Germinal center (tissue), 1 donor: ENCODE measurements at regions not wholly inside any gene's neighbourhood (a gene's known extent, or its start where the extent isn't known, plus 50 kb on each side); places are given as distances from the start of the nearest gene placed in this dataset.
A peak's percentile ranks its signal among the peaks of the same experiment; 100 is the strongest.

Experiments
- DNase-seq: peaks from one replicate; pipeline ENCODE4 v3.0.0; 2012; ENCODE audit warnings: mixed read lengths, low spot score

GRCh38 chr6:11358904-11359830 lies 126.7 kb upstream of the NEDD9 start:
- no peak for DNase-seq

- no peak for DNase-seq
Observed at GRCh38 chr6:11357285-11357684, 124.8 kb upstream of the NEDD9 start.

- DNase-seq, result no peak
Observed at GRCh38 chr6:11356404-11357155, 124.1 kb upstream of the NEDD9 start.

- no peak for DNase-seq
Observed at GRCh38 chr6:11353921-11354389, 121.5 kb upstream of the NEDD9 start.

GRCh38 chr6:11350294-11350693 lies 117.8 kb upstream of the NEDD9 start:
- DNase-seq, result no peak

GRCh38 chr6:11349880-11350279 lies 117.4 kb upstream of the NEDD9 start:
- DNase-seq, result no peak

- DNase-seq, result no peak
Observed at GRCh38 chr6:11346516-11346915, 114.0 kb upstream of the NEDD9 start.

- DNase-seq, result no peak
Observed at GRCh38 chr6:11345536-11345935, 113.1 kb upstream of the NEDD9 start.

GRCh38 chr6:11343963-11344723 lies 111.7 kb upstream of the NEDD9 start:
- no peak for DNase-seq

- DNase-seq, result no peak
Observed at GRCh38 chr6:11341867-11342266, 109.4 kb upstream of the NEDD9 start.

- no peak for DNase-seq
Observed at GRCh38 chr6:11341303-11341702, 108.8 kb upstream of the NEDD9 start.

GRCh38 chr6:11339380-11339779 lies 106.9 kb upstream of the NEDD9 start:
- DNase-seq, result no peak

- no peak for DNase-seq
Observed at GRCh38 chr6:11337306-11337705, 104.8 kb upstream of the NEDD9 start.

- DNase-seq, result no peak
Observed at GRCh38 chr6:11335826-11336225, 103.4 kb upstream of the NEDD9 start.

- peak; percentile 20 for DNase-seq
Observed at GRCh38 chr6:11333132-11333849, 100.8 kb upstream of the NEDD9 start.

GRCh38 chr6:11332463-11332862 lies 100.0 kb upstream of the NEDD9 start:
- DNase-seq, result no peak

GRCh38 chr6:11331111-11331510 lies 98.6 kb upstream of the NEDD9 start:
- no peak for DNase-seq

GRCh38 chr6:11330413-11330760 lies 97.9 kb upstream of the NEDD9 start:
- no peak for DNase-seq

- no peak for DNase-seq
Observed at GRCh38 chr6:11329726-11330412, 97.4 kb upstream of the NEDD9 start.

- no peak for DNase-seq
Observed at GRCh38 chr6:11328613-11329247, 96.3 kb upstream of the NEDD9 start.

GRCh38 chr6:11327961-11328360 lies 95.5 kb upstream of the NEDD9 start:
- no peak for DNase-seq
